Caco-2 (cell line): ENCODE measurements at regions not wholly inside any gene's neighbourhood (a gene's known extent, or its start where the extent isn't known, plus 50 kb on each side); places are given as distances from the start of the nearest gene placed in this dataset.

Experiments used
- BruUV-seq: library from RNA; stranded (reverse); fragments of 400-500 nt; replicated peaks from 2 replicates; lab custom pipeline; 2021; lab: Mats Ljungman, UMichigan
- CTCF ChIA-PET: fragments of 300-600 bp; sonication (Branson Sonifier 250); formaldehyde crosslinking; loops from one replicate; lab custom pipeline; 2022; ENCODE audit warnings: antibody characterized with exemption; lab: Charles Lee
- POLR2A ChIA-PET: fragments of 300-600 bp; sonication (Branson Sonifier 250); formaldehyde crosslinking; loops from one replicate; lab custom pipeline; 2022; ENCODE audit warnings: antibody characterized with exemption; lab: Charles Lee
- DNase-seq, 2 experiments: peaks; one replicate each; pipeline versions ENCODE4 v3.0.0 to v3.0.0-alpha.2; 2020 to 2022
- H3K27me3 ChIP-seq: replicated peaks from 2 replicates; pipeline ENCODE4 v1.6.0; 2011; ENCODE audit warnings: low read length; ENCODE audit not compliant: control insufficient read depth, insufficient read depth
- H3K36me3 ChIP-seq: 2 replicates; pipeline ENCODE4 v1.5.1; 2011; ENCODE audit warnings: low read length; ENCODE audit not compliant: control insufficient read depth, insufficient read depth
- H3K4me1 ChIP-seq: fragments of 250-450 bp; sonication (Bioruptor Pico); 2 replicates; pipeline ENCODE4 v1.5.1; 2020; ENCODE audit warnings: mild to moderate bottlenecking
- H3K4me3 ChIP-seq: 2 replicates; pipeline ENCODE4 v1.5.1; 2011; ENCODE audit warnings: low read depth, mild to moderate bottlenecking, control low read depth, low read length
- H3K9me3 ChIP-seq: fragments of 250-450 bp; sonication (Bioruptor Pico); 2 replicates; pipeline ENCODE4 v1.5.1; 2020; ENCODE audit warnings: mild to moderate bottlenecking, moderate library complexity
- H3K27ac Mint-ChIP-seq: one replicate; pipeline ENCODE4 v1.8.0; 2022; ENCODE audit warnings: mixed read lengths; ENCODE audit not compliant: unreplicated experiment
- H3K27me3 Mint-ChIP-seq: one replicate; pipeline ENCODE4 v1.8.0; 2022; ENCODE audit warnings: mixed read lengths; ENCODE audit not compliant: insufficient read depth, unreplicated experiment
- H3K36me3 Mint-ChIP-seq: one replicate; pipeline ENCODE4 v1.8.0; 2022; ENCODE audit warnings: mild to moderate bottlenecking, mixed read lengths; ENCODE audit not compliant: insufficient read depth, unreplicated experiment
- H3K4me1 Mint-ChIP-seq: one replicate; pipeline ENCODE4 v1.8.0; 2022; ENCODE audit warnings: low read depth, mixed read lengths; ENCODE audit not compliant: unreplicated experiment
- H3K4me3 Mint-ChIP-seq: one replicate; pipeline ENCODE4 v1.8.0; 2022; ENCODE audit warnings: mild to moderate bottlenecking, moderate library complexity, mixed read lengths; ENCODE audit not compliant: unreplicated experiment
- H3K9me3 Mint-ChIP-seq: one replicate; pipeline ENCODE4 v1.8.0; 2022; ENCODE audit warnings: mixed read lengths; ENCODE audit not compliant: unreplicated experiment
- intact Hi-C: fragments of 100-400 bp; cut with micrococcal nuclease; formaldehyde crosslinking; loops from one replicate; pipeline ENCODE4 v1.10.0; 2022; ENCODE audit not compliant: unreplicated experiment
- TF ChIP-seq, protein P1 (sequence below), 2 experiments: fragments of 200-600 bp in 1 of 2; IDR thresholded peaks; 1 replicate in 1 of 2; 2 replicates in 1 of 2; pipeline versions ENCODE4 v1.5.1 to v1.8.0; 2011 to 2022; ENCODE audit warnings: antibody characterized with exemption in 1 of 2, control low read depth in 1 of 2, inconsistent platforms in 1 of 2, low read depth in 1 of 2, low read length in 1 of 2, mild to moderate bottlenecking in 1 of 2, moderate library complexity in 1 of 2; ENCODE audit not compliant: insufficient read depth in 1 of 2, severe bottlenecking in 1 of 2, unreplicated experiment in 1 of 2

- H3K4me3 Mint-ChIP-seq: no peak overlapping the region
- H3K27me3 Mint-ChIP-seq: no peaks in the 10 kb centered on the region
- no TSS peak for BruUV-seq
- no peak overlapping the region for H3K27ac Mint-ChIP-seq
- H3K4me1 Mint-ChIP-seq: no peaks in the 10 kb centered on the region
- CTCF ChIA-PET: no interaction called here
- H3K36me3 ChIP-seq: no peaks in the 10 kb centered on the region
- intact Hi-C loops: no loop called here
- no peak for DNase-seq
- TF ChIP-seq, protein P1, sequence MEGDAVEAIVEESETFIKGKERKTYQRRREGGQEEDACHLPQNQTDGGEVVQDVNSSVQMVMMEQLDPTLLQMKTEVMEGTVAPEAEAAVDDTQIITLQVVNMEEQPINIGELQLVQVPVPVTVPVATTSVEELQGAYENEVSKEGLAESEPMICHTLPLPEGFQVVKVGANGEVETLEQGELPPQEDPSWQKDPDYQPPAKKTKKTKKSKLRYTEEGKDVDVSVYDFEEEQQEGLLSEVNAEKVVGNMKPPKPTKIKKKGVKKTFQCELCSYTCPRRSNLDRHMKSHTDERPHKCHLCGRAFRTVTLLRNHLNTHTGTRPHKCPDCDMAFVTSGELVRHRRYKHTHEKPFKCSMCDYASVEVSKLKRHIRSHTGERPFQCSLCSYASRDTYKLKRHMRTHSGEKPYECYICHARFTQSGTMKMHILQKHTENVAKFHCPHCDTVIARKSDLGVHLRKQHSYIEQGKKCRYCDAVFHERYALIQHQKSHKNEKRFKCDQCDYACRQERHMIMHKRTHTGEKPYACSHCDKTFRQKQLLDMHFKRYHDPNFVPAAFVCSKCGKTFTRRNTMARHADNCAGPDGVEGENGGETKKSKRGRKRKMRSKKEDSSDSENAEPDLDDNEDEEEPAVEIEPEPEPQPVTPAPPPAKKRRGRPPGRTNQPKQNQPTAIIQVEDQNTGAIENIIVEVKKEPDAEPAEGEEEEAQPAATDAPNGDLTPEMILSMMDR (IDR thresholded peaks at IDR 0.05; ENCODE audit: insufficient read depth in 1 of 2, low read depth in 1 of 2, low read length in 1 of 2, severe bottlenecking in 1 of 2, unreplicated experiment in 1 of 2): no peak
- H3K9me3 Mint-ChIP-seq: no peaks in the 10 kb centered on the region
- H3K4me1 ChIP-seq: no peaks in the 10 kb centered on the region
- no peaks in the 10 kb centered on the region for H3K27me3 ChIP-seq
- H3K36me3 Mint-ChIP-seq: no peaks in the 10 kb centered on the region
- H3K9me3 ChIP-seq: no peaks in the 10 kb centered on the region
- H3K4me3 ChIP-seq: no peak overlapping the region
- POLR2A ChIA-PET: no interaction called here
Measured at GRCh38 chr5:142259758-142260157, 65.1 kb downstream of the SPRY4 start.

- no peak for DNase-seq
- POLR2A ChIA-PET: no interaction called here
- no peaks in the 10 kb centered on the region for H3K36me3 Mint-ChIP-seq
- H3K36me3 ChIP-seq: no peaks in the 10 kb centered on the region
- peaks cover under 1% of the 10 kb centered on the region for H3K9me3 Mint-ChIP-seq
- intact Hi-C loops: no loop called here
- H3K27ac Mint-ChIP-seq: no peak overlapping the region
- H3K27me3 ChIP-seq: no peaks in the 10 kb centered on the region
- no peaks in the 10 kb centered on the region for H3K27me3 Mint-ChIP-seq
- no peak overlapping the region for H3K4me3 Mint-ChIP-seq
- no peak overlapping the region for H3K4me3 ChIP-seq
- TF ChIP-seq, protein P1 (IDR thresholded peaks at IDR 0.05; ENCODE audit: insufficient read depth in 1 of 2, low read depth in 1 of 2, low read length in 1 of 2, severe bottlenecking in 1 of 2, unreplicated experiment in 1 of 2): no peak
- H3K4me1 ChIP-seq: no peaks in the 10 kb centered on the region
- no peaks in the 10 kb centered on the region for H3K9me3 ChIP-seq
- no TSS peak for BruUV-seq
- no peaks in the 10 kb centered on the region for H3K4me1 Mint-ChIP-seq
- CTCF ChIA-PET: no interaction called here
Measured at GRCh38 chr5:142255831-142256230, 69.0 kb downstream of the SPRY4 start.

DNA sequence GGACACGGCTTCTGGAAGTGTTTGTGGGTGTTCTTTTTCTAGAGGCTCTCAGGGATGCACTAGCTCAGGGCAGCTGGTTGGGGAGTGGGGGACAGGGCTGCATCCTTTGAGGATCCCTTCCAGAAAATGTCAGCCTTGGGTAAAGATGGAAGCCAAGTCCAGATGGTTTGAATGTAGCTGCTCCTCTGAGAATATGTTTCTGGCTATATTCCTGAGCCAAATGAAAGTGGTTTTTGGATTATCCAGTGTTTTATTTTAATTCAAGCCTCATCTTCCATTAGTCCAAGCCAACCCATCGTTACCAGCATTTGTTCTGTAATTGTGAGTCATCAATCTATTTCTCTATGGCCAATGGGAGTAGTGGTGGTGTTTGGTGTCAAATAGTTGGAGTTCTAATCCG lies 70.4 kb downstream of the SPRY4 start:
- H3K27me3 Mint-ChIP-seq: no peaks in the 10 kb centered on the region
- no peaks in the 10 kb centered on the region for H3K36me3 Mint-ChIP-seq
- H3K4me3 ChIP-seq: no peak overlapping the region
- H3K27ac Mint-ChIP-seq: no peak overlapping the region
- no peaks in the 10 kb centered on the region for H3K36me3 ChIP-seq
- intact Hi-C loops: no loop called here
- ChIA-PET POLR2A (no interaction called here), CTCF (no interaction called here)
- no peaks in the 10 kb centered on the region for H3K27me3 ChIP-seq
- BruUV-seq: no TSS peak
- TF ChIP-seq, protein P1 (IDR thresholded peaks at IDR 0.05; ENCODE audit: insufficient read depth in 1 of 2, low read depth in 1 of 2, low read length in 1 of 2, severe bottlenecking in 1 of 2, unreplicated experiment in 1 of 2): no peak
- no peak for DNase-seq
- peaks cover under 1% of the 10 kb centered on the region for H3K4me1 Mint-ChIP-seq
- H3K4me3 Mint-ChIP-seq: no peak overlapping the region
- no peaks in the 10 kb centered on the region for H3K4me1 ChIP-seq
- no peaks in the 10 kb centered on the region for H3K9me3 ChIP-seq
- H3K9me3 Mint-ChIP-seq: peaks cover 8% of the 10 kb centered on the region
